ENCODE measurements at regions not wholly inside any gene's neighbourhood (a gene's known extent, or its start where the extent isn't known, plus 50 kb on each side); places are given as distances from the start of the nearest gene placed in this dataset.
A peak's percentile ranks its signal among the peaks of the same experiment; 100 is the strongest.
"Not testable (repeated sequence)": the region's sequence is repeated elsewhere in the genome, so short reads cannot be mapped to it uniquely, and the experiment has no call there.

- Histone ChIP-seq H3K27ac (ENCODE audit: low read depth, low read length) (no peak overlapping the region), H3K4me3 (ENCODE audit: low read length) (no peak overlapping the region), H3K9me3 (ENCODE audit: low read length) (no peaks in the 10 kb centered on the region), H3K4me1 (ENCODE audit: insufficient read depth, low read length) (peaks cover 4% of the 10 kb centered on the region), H3K27me3 (ENCODE audit: insufficient read depth, low read length, poor library complexity, severe bottlenecking) (no peaks in the 10 kb centered on the region), H3K36me3 (ENCODE audit: insufficient read depth, low read length) (no peaks in the 10 kb centered on the region)
- Mint-ChIP-seq H3K4me3 (no peak overlapping the region), H3K9me3 (no peaks in the 10 kb centered on the region), H3K27ac (no peak overlapping the region), H3K27me3 (peaks cover 0 to 2% of the 10 kb centered on the region in 2 donors), H3K4me1 (peaks cover 0 to 7% (median 3%) of the 10 kb centered on the region in 3 donors), H3K36me3 (peaks cover 0 to 2% (median 0%) of the 10 kb centered on the region in 3 donors)
- POLR2A ChIA-PET = no interaction called here
- no peak for DNase-seq
- CTCF ChIA-PET = no interaction called here
Observed at GRCh38 chr12:96117460-96117859, 76.7 kb upstream of the ELK3 start.

DNA sequence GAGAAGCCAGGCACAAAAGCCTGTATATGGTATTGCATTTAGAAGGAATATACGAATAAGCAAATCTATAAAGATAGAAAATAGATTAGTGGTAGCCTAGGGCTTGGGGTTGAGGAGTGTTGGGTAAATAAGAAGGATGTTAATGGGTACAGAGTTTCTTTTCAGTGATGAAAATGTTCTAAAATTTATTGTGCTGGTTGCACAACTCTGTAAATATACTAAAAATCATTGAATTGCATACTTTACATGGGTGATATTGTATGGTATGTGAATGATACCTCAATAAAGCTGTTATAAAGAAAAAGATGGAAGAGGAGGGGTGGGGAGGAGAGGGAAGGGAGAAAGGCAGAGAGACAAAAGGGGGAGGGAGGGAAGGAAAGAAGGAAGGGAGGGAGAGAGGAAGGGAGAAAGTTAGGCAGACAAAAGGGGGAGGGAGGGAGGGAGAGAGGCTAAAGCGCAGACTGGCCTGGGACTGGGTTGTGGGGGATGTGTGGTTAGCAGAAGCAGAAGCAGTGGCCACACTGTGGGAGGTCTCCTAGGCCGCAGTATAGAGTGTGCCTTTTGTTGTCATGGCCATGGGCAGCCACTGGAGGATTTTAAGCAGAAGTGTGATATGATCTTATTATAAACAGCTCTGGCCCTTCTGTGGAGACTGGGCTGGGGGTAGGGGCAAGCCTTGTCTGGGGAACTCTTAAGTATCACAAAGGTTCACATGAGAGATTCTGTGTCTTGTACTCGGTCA lies 73.6 kb upstream of the ELK3 start:
- H3K4me1 ChIP-seq (ENCODE audit: insufficient read depth, low read length) = peaks cover 4% of the 10 kb centered on the region
- ChIA-PET POLR2A (no interaction called here), CTCF (no interaction called here)
- H3K27ac ChIP-seq (ENCODE audit: low read depth, low read length) = no peak overlapping the region
- Mint-ChIP-seq H3K27ac (peak overlapping the region in 1 of 8 donors; percentile 36), H3K27me3 (no peaks in the 10 kb centered on the region), H3K4me1 (peaks cover 0 to 7% (median 3%) of the 10 kb centered on the region in 3 donors), H3K4me3 (no peak overlapping the region), H3K9me3 (no peaks in the 10 kb centered on the region), H3K36me3 (peaks cover 0 to 2% (median 0%) of the 10 kb centered on the region in 3 donors)
- no peaks in the 10 kb centered on the region for H3K27me3 ChIP-seq (ENCODE audit: insufficient read depth, low read length, poor library complexity, severe bottlenecking)
- no peaks in the 10 kb centered on the region for H3K9me3 ChIP-seq (ENCODE audit: low read length)
- no peak for DNase-seq
- H3K36me3 ChIP-seq (ENCODE audit: insufficient read depth, low read length) = no peaks in the 10 kb centered on the region
- H3K4me3 ChIP-seq (ENCODE audit: low read length) = no peak overlapping the region

DNA sequence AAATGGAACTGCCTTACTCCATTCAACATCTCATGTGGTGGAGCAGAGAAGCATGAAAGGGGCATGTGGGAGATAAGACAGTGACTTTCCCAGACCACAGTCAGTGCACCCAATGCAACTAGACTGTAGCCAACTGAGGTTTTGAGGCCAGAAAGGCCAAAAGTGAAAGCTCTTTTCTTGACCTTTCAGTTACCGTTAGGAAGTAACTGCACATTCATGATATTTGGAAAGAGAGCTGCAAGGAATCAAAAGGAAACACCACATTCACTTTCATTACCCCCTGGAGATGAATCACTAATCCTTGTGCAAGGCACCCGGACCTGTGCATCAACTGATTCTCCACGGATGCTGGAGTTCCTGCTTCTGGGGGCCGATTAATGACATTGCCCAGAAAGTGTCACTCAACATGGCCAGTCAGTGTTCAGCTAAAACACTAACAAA lies 72.9 kb upstream of the ELK3 start:
- Histone ChIP-seq H3K4me1 (ENCODE audit: insufficient read depth, low read length) (peaks cover 4% of the 10 kb centered on the region), H3K27me3 (ENCODE audit: insufficient read depth, low read length, poor library complexity, severe bottlenecking) (no peaks in the 10 kb centered on the region), H3K9me3 (ENCODE audit: low read length) (no peaks in the 10 kb centered on the region), H3K27ac (ENCODE audit: low read depth, low read length) (no peak overlapping the region), H3K4me3 (ENCODE audit: low read length) (no peak overlapping the region), H3K36me3 (ENCODE audit: insufficient read depth, low read length) (no peaks in the 10 kb centered on the region)
- H3K4me1 Mint-ChIP-seq = peaks cover 0 to 7% (median 3%) of the 10 kb centered on the region in 3 donors
- POLR2A ChIA-PET = no interaction called here
- H3K4me3 Mint-ChIP-seq = no peak overlapping the region
- CTCF ChIA-PET = interaction anchor here (0.7 kb wide), 1 partner anchor 94 kb away, joined by 3 read pairs; no protein-coding TSS in a partner anchor
- no peaks in the 10 kb centered on the region for H3K27me3 Mint-ChIP-seq
- no peaks in the 10 kb centered on the region for H3K9me3 Mint-ChIP-seq
- no peak for DNase-seq
- peaks cover 0 to 2% (median 0%) of the 10 kb centered on the region in 3 donors for H3K36me3 Mint-ChIP-seq
- H3K27ac Mint-ChIP-seq = peak overlapping the region in 1 of 8 donors; percentile 44

DNA sequence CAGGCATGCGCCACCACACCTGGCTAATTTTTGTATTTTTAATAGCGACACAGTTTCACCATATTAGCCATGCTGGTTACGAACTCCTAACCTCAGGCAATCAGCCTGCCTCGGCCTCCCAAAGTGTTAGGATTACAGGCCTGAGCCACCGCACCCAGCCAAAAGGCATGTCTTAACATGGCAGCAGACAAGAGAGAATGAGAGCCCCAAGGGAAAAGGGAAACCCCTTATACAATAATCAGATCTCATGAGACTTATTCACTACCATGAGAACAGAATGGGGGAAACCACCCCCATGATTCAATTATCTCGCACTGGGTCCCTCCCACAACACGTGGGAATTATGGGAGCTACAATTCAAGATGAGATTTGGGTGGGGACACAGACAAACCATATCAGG lies 65.9 kb upstream of the ELK3 start:
- peaks cover 6 to 17% of the 10 kb centered on the region in 2 donors for H3K27me3 Mint-ChIP-seq
- POLR2A ChIA-PET; H3K9me3 Mint-ChIP-seq; H3K27ac Mint-ChIP-seq; H3K4me1 ChIP-seq (ENCODE audit: insufficient read depth, low read length); H3K27me3 ChIP-seq (ENCODE audit: insufficient read depth, low read length, poor library complexity, severe bottlenecking); H3K36me3 ChIP-seq (ENCODE audit: insufficient read depth, low read length); H3K4me1 Mint-ChIP-seq; DNase-seq; CTCF ChIA-PET; H3K27ac ChIP-seq (ENCODE audit: low read depth, low read length); H3K36me3 Mint-ChIP-seq; H3K9me3 ChIP-seq (ENCODE audit: low read length); H3K4me3 ChIP-seq (ENCODE audit: low read length); H3K4me3 Mint-ChIP-seq: not testable (repeated sequence)

DNA sequence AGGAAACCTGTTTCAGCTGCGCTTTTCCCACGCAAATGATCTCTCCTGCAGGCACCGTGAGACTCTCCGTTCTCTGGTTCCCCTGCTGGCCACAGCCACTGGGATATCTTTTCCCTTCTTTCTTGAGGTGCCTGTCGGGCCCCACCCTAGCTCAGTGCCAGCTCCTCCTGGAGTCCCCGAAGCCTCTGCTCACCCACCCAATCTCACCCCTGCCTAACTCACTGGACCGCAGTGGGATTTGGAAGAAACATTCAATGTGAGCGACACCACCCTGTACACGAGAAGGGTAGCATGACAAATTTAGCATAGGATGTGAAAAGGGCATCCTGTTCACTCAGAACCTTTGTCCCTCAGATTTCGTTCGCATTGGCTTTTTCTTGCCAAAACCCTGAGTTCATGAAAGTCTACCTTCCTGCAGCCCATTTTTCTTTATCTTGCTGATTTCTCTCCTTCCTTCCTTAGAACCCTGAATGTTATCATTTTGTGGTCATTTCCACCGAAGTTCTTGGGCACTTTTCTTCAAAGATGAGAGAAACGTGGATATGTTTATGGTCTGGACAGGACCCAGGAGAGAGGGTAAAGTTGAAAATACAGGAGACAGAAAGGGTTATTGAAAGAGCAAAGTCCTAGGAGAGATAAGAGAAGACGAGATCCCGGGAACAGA lies 63.6 kb upstream of the ELK3 start:
- H3K27ac ChIP-seq (ENCODE audit: low read depth, low read length) = no peak overlapping the region

DNA sequence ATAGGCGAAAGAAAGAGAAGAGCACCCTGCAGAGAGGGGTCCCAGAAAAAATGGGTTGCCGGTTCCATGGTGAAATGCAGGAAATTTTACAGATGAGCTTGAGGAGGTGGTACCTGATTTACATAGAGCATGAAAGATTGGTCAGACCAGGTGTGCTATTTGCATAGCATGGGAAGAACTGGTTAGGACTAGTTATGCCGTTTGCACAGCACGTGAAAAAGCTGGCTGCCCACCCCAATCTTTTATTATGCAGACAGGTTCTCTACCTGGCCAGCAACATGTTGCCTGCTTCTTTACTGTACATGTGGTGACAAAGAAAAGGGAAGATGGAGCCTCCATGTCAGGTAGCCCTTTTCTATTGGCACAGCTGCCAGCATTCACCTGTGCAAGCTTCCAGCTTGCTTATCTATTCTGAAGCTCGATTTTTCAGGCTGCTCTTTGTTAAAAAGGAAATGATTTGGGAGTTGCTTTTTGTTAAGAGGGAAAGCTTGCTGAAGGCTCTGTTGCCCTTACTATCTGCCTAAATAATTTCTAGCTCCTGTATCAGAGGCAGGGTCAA lies 62.9 kb upstream of the ELK3 start:
- Histone ChIP-seq H3K27me3 (ENCODE audit: insufficient read depth, low read length, poor library complexity, severe bottlenecking) (no peaks in the 10 kb centered on the region), H3K27ac (ENCODE audit: low read depth, low read length) (no peak overlapping the region), H3K36me3 (ENCODE audit: insufficient read depth, low read length) (no peaks in the 10 kb centered on the region), H3K4me1 (ENCODE audit: insufficient read depth, low read length) (no peaks in the 10 kb centered on the region), H3K9me3 (ENCODE audit: low read length) (no peaks in the 10 kb centered on the region), H3K4me3 (ENCODE audit: low read length) (no peak overlapping the region)
- Mint-ChIP-seq H3K9me3 (no peaks in the 10 kb centered on the region), H3K27me3 (peaks cover 11 to 29% of the 10 kb centered on the region in 2 donors), H3K36me3 (no peaks in the 10 kb centered on the region), H3K4me3 (no peak overlapping the region), H3K4me1 (peaks cover 8 to 11% (median 9%) of the 10 kb centered on the region in 3 donors), H3K27ac (no peak overlapping the region)
- CTCF ChIA-PET = interaction anchor here (1.6 kb wide), 1 partner anchor 84 kb away, joined by 3 read pairs; no protein-coding TSS in a partner anchor
- POLR2A ChIA-PET = no interaction called here
- no peak for DNase-seq

More for the DNA sequence above, 63.6 kb upstream of the ELK3 start:
- peaks cover 9 to 26% of the 10 kb centered on the region in 2 donors for H3K27me3 Mint-ChIP-seq
- ChIA-PET POLR2A (no interaction called here), CTCF (no interaction called here)
- no peak for DNase-seq
- H3K4me1 Mint-ChIP-seq = peaks cover 8 to 10% (median 9%) of the 10 kb centered on the region in 3 donors
- no peaks in the 10 kb centered on the region for H3K36me3 ChIP-seq (ENCODE audit: insufficient read depth, low read length)
- H3K27me3 ChIP-seq (ENCODE audit: insufficient read depth, low read length, poor library complexity, severe bottlenecking) = no peaks in the 10 kb centered on the region
- no peaks in the 10 kb centered on the region for H3K9me3 Mint-ChIP-seq
- H3K27ac Mint-ChIP-seq = no peak overlapping the region
- no peaks in the 10 kb centered on the region for H3K4me1 ChIP-seq (ENCODE audit: insufficient read depth, low read length)
- H3K9me3 ChIP-seq (ENCODE audit: low read length) = no peaks in the 10 kb centered on the region
- no peaks in the 10 kb centered on the region for H3K36me3 Mint-ChIP-seq
- H3K4me3 Mint-ChIP-seq = no peak overlapping the region
- H3K4me3 ChIP-seq (ENCODE audit: low read length) = no peak overlapping the region

DNA sequence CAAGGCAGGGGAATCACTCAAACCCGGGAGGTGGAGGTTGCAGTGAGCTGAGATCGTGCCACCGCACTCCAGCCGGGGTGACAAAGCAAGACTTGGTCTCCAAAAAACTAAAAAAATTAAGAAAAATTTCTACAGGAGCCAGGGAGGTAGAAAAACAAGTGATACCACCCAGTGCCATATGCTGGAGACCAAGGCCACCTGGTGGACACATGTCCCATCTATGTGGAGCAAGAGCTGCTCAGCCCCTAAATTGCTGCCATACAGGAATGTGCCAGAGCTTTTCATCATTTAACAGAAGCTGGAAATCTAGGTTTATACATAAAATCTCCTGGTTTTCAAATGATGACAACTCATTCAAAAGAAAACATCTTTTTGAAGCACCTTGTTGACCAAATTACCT lies 61.4 kb upstream of the ELK3 start:
- Mint-ChIP-seq H3K27me3 (peaks cover 11 to 29% of the 10 kb centered on the region in 2 donors), H3K4me1 (peaks cover 8 to 17% (median 9%) of the 10 kb centered on the region in 3 donors), H3K4me3 (no peak overlapping the region), H3K9me3 (no peaks in the 10 kb centered on the region), H3K27ac (no peak overlapping the region), H3K36me3 (no peaks in the 10 kb centered on the region)
- H3K9me3 ChIP-seq (ENCODE audit: low read length) = no peaks in the 10 kb centered on the region
- H3K4me1 ChIP-seq (ENCODE audit: insufficient read depth, low read length) = no peaks in the 10 kb centered on the region
- ChIA-PET POLR2A (interaction anchor here (0.6 kb wide), 1 partner anchor 55 kb away, joined by 3 read pairs; no protein-coding TSS in a partner anchor), CTCF (interaction anchor here (0.8 to 1.6 kb wide), 3 partner anchors 11 to 82 kb away, joined by 3 to 4 read pairs (median 3); no protein-coding TSS in a partner anchor)
- H3K27me3 ChIP-seq (ENCODE audit: insufficient read depth, low read length, poor library complexity, severe bottlenecking) = no peaks in the 10 kb centered on the region
- peak in 1 of 5 donors; percentile 10 for DNase-seq
- no peak overlapping the region for H3K27ac ChIP-seq (ENCODE audit: low read depth, low read length)
- H3K4me3 ChIP-seq (ENCODE audit: low read length) = no peak overlapping the region
- H3K36me3 ChIP-seq (ENCODE audit: insufficient read depth, low read length) = no peaks in the 10 kb centered on the region

GRCh38 chr12:96134200-96134599 lies 60.0 kb upstream of the ELK3 start:
- no peaks in the 10 kb centered on the region for H3K9me3 ChIP-seq (ENCODE audit: low read length)
- Mint-ChIP-seq H3K27ac (peak overlapping the region in 4 of 8 donors; percentile 5 to 61 (median 34)), H3K4me3 (peak overlapping the region in 2 of 7 donors; percentile 6 to 20), H3K27me3 (peaks cover 11 to 31% of the 10 kb centered on the region in 2 donors), H3K36me3 (no peaks in the 10 kb centered on the region), H3K9me3 (no peaks in the 10 kb centered on the region), H3K4me1 (peaks cover 8 to 17% (median 9%) of the 10 kb centered on the region in 3 donors)
- H3K27ac ChIP-seq (ENCODE audit: low read depth, low read length) = no peak overlapping the region
- POLR2A ChIA-PET = no interaction called here
- CTCF ChIA-PET = interaction anchor here (0.6 kb wide), 1 partner anchor 812 kb away, joined by 4 read pairs; no protein-coding TSS in a partner anchor
- no peaks in the 10 kb centered on the region for H3K4me1 ChIP-seq (ENCODE audit: insufficient read depth, low read length)
- H3K4me3 ChIP-seq (ENCODE audit: low read length) = no peak overlapping the region
- peak in 1 of 5 donors; percentile 19 for DNase-seq
- H3K27me3 ChIP-seq (ENCODE audit: insufficient read depth, low read length, poor library complexity, severe bottlenecking) = no peaks in the 10 kb centered on the region
- H3K36me3 ChIP-seq (ENCODE audit: insufficient read depth, low read length) = no peaks in the 10 kb centered on the region

All from CD8-positive, alpha-beta memory T cell (primary cell).